Erythroblast (primary cell): ENCODE measurements at regions not wholly inside any gene's neighbourhood (a gene's known extent, or its start where the extent isn't known, plus 50 kb on each side); places are given as distances from the start of the nearest gene placed in this dataset.

Experiments
- GATA1 ChIP-seq: IDR thresholded peaks from 2 replicates; pipeline ENCODE4 v1.6.1; 2011; ENCODE audit warnings: low read depth, mild to moderate bottlenecking, control low read depth, low read length, moderate library complexity
- POLR2A ChIP-seq: IDR thresholded peaks from 2 replicates; pipeline ENCODE4 v1.6.1; 2011; ENCODE audit warnings: mild to moderate bottlenecking, low read length

DNA sequence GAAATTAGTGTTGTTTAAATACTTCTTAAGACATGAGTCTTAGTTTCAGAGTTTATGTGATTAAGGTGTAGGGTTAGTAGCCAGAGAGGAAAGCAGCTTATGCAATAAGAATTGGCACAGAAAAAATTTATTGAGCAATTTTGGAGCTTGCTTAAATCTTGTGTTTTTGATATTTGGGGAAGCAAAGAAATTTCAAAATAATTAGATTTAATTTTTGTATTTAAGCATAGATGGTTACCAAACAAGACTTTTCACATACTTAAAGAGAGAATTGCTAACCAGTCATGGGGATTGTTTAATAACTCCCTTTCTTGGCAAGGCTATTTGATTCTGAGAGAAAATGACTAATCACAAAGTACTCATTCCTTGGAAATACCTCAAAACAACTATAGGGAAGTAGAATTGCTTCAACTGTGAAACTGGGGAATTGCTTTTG lies 202.0 kb upstream of the GRID2 start:
- TF ChIP-seq POLR2A (no peak), GATA1 (no peak)
